Activated T-helper 17 cell treated with anti-CD3 and anti-CD28 coated beads, Interleukin-2, amount 50 U/mL, for 72 hours (primary cell): ENCODE measurements at regions not wholly inside any gene's neighbourhood (a gene's known extent, or its start where the extent isn't known, plus 50 kb on each side); places are given as distances from the start of the nearest gene placed in this dataset.

Experiments
- ATAC-seq: fragments of 150-1000 bp; cut with Tn5 transposase; replicated peaks from 2 replicates; pipeline ENCODE4 v1.10.0; 2021; ENCODE audit warnings: mild to moderate bottlenecking, moderate library complexity
- H3K27ac Mint-ChIP-seq: one replicate; pipeline ENCODE4 v1.8.0; 2022; ENCODE audit warnings: mixed read lengths
- H3K27me3 Mint-ChIP-seq: one replicate; pipeline ENCODE4 v1.8.0; 2022; ENCODE audit warnings: mixed read lengths
- H3K36me3 Mint-ChIP-seq: one replicate; pipeline ENCODE4 v1.8.0; 2022; ENCODE audit warnings: low read depth, mild to moderate bottlenecking, mixed read lengths
- H3K4me1 Mint-ChIP-seq: one replicate; pipeline ENCODE4 v1.8.0; 2022; ENCODE audit warnings: mixed read lengths
- H3K4me3 Mint-ChIP-seq: one replicate; pipeline ENCODE4 v1.8.0; 2022; ENCODE audit warnings: mild to moderate bottlenecking, mixed read lengths
- H3K9me3 Mint-ChIP-seq: one replicate; pipeline ENCODE4 v1.8.0; 2022; ENCODE audit warnings: mixed read lengths

- Mint-ChIP-seq H3K4me1 (no peaks in the 10 kb centered on the region), H3K27ac (no peak overlapping the region), H3K4me3 (no peak overlapping the region), H3K9me3 (peaks cover 7% of the 10 kb centered on the region), H3K36me3 (no peaks in the 10 kb centered on the region), H3K27me3 (no peaks in the 10 kb centered on the region)
- ATAC-seq: no peak
These were observed 102.1 kb downstream of the S1PR1 start for GRCh38 chr1:101338714-101339430.

DNA sequence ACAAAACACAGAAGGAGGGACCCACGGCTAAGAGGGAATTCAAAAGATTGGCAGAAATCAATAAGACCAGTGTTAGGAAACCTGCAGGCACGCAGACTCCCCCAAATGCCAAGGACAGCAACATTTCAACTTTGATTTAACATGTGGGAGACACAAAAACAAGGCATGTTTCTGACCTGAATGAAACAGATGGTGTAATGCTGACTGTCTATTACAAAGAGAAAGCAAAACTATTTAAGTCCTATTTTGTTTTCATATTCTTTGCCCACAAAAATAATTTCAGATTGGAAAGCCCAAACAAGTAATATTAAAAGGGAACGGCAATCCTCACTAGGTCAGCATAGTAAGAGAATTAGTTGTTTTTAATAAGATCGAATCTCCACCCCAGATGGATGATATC is 107.9 kb downstream of the S1PR1 start:
- H3K4me3 Mint-ChIP-seq: peak overlapping the region; percentile 1

GRCh38 chr1:101346419-101346818 is 109.6 kb downstream of the S1PR1 start:
- Mint-ChIP-seq H3K4me1 (peaks cover 22% of the 10 kb centered on the region), H3K4me3 (peak overlapping the region; percentile 77), H3K36me3 (no peaks in the 10 kb centered on the region), H3K9me3 (peaks cover 7% of the 10 kb centered on the region), H3K27ac (peak overlapping the region; percentile 65), H3K27me3 (no peaks in the 10 kb centered on the region)
- no peak for ATAC-seq

More for the DNA sequence above, 107.9 kb downstream of the S1PR1 start:
- Mint-ChIP-seq H3K27me3 (no peaks in the 10 kb centered on the region), H3K27ac (no peak overlapping the region), H3K9me3 (peaks cover 7% of the 10 kb centered on the region), H3K36me3 (no peaks in the 10 kb centered on the region), H3K4me1 (peaks cover 22% of the 10 kb centered on the region)
- ATAC-seq: no peak

DNA sequence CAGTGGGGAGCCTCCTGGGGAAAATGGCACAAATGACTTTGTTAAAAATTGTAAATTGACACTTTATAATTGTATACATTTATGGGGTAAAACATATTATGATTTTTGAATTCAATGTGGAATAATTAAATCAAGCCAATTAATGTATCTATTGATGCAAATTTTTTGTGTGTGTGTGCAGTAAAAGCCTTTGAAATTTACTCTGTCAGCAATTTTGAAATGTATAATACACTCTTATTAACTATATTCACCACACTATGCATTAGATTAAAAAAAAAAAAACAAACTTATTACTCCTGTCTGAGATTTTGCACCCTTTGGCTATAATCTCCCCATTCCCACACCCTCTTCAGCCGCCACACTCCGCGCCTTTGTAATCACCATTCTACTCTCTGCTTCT is 119.2 kb downstream of the S1PR1 start:
- no peaks in the 10 kb centered on the region for H3K27me3 Mint-ChIP-seq
- H3K9me3 Mint-ChIP-seq: no peaks in the 10 kb centered on the region
- H3K27ac Mint-ChIP-seq: no peak overlapping the region
- ATAC-seq: no peak
- no peak overlapping the region for H3K4me3 Mint-ChIP-seq
- peaks cover 12% of the 10 kb centered on the region for H3K4me1 Mint-ChIP-seq
- no peaks in the 10 kb centered on the region for H3K36me3 Mint-ChIP-seq

DNA sequence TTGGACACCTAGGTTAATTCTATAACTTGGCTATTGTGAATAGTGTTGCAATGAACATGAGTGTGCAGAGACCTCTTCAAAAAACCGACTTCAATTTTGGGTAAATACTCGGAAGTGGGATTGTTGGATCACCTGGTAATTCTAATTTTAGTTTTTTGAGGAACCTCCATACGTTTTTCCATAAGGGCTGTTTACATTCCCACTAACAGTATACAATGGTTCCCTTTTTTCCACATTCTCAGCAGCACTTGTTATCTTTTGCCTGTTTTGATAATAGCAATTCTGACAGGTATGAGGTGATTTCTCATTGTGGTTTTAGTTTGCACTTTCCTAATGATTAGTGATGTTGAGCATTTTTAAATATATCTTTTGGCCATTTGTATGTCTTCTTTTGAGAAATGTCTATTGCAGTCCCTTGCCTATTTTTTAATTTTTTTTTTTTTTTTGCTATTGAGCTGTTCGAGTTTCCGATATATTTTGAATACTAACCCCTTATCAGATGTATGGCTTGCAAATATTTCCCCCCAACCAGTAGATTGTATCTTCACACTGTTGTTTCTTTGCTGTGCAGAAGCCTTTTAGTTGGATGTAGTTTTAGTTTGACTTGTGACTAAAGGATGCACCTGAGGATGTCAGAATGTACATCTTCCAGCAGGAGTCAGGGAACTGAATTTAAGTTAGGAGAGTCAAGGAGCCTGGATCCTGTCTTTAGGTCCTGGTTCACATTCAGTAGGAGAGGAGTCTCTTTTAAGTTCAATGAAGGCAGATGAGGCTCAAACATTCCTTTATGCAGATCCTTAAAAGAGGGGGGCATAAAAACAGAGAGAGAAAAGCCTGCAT is 120.0 kb downstream of the S1PR1 start:
- Mint-ChIP-seq H3K27me3 (no peaks in the 10 kb centered on the region), H3K4me1 (peaks cover 12% of the 10 kb centered on the region), H3K27ac (no peak overlapping the region), H3K9me3 (no peaks in the 10 kb centered on the region), H3K4me3 (no peak overlapping the region), H3K36me3 (no peaks in the 10 kb centered on the region)
- ATAC-seq: no peak

GRCh38 chr1:101357444-101357986 is 120.7 kb downstream of the S1PR1 start:
- Mint-ChIP-seq H3K4me1 (peaks cover 12% of the 10 kb centered on the region), H3K27me3 (no peaks in the 10 kb centered on the region)

DNA sequence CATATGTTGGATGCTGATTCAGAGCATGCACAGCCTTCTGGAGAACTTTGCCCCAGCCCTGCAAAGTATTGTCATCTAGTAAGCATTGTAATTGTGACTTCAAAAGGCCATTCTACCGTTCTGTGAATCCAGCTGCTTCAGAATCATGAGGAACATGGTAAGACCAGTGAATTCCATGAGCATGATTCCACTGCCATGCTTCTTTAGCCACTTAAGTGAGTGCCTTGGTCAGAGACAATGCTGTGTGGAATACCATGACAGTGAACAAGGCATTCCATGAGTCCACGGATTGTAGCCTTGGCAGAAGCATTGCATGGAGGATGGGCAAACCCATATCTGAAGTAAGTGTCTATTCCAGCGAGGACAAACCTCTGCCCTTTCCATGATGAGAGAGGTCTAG is 123.7 kb downstream of the S1PR1 start:
- Mint-ChIP-seq H3K27me3 (no peaks in the 10 kb centered on the region), H3K4me1 (peaks cover 8% of the 10 kb centered on the region), H3K9me3 (no peaks in the 10 kb centered on the region), H3K36me3 (no peaks in the 10 kb centered on the region), H3K27ac (no peak overlapping the region), H3K4me3 (no peak overlapping the region)
- ATAC-seq: no peak

More at GRCh38 chr1:101357444-101357986, 120.7 kb downstream of the S1PR1 start:
- Mint-ChIP-seq H3K36me3 (no peaks in the 10 kb centered on the region), H3K9me3 (no peaks in the 10 kb centered on the region), H3K4me3 (no peak overlapping the region), H3K27ac (no peak overlapping the region)
- ATAC-seq: peak; percentile 98

GRCh38 chr1:101363891-101364318 is 127.1 kb downstream of the S1PR1 start:
- Mint-ChIP-seq H3K4me1 (no peaks in the 10 kb centered on the region), H3K27me3 (no peaks in the 10 kb centered on the region), H3K27ac (no peak overlapping the region), H3K9me3 (no peaks in the 10 kb centered on the region), H3K4me3 (no peak overlapping the region), H3K36me3 (no peaks in the 10 kb centered on the region)
- no peak for ATAC-seq

- H3K27me3 Mint-ChIP-seq: no peaks in the 10 kb centered on the region
- no peak overlapping the region for H3K27ac Mint-ChIP-seq
- no peaks in the 10 kb centered on the region for H3K36me3 Mint-ChIP-seq
- H3K4me1 Mint-ChIP-seq: no peaks in the 10 kb centered on the region
- no peaks in the 10 kb centered on the region for H3K9me3 Mint-ChIP-seq
- H3K4me3 Mint-ChIP-seq: no peak overlapping the region
- ATAC-seq: no peak
These were observed 127.7 kb downstream of the S1PR1 start for GRCh38 chr1:101364370-101365120.

DNA sequence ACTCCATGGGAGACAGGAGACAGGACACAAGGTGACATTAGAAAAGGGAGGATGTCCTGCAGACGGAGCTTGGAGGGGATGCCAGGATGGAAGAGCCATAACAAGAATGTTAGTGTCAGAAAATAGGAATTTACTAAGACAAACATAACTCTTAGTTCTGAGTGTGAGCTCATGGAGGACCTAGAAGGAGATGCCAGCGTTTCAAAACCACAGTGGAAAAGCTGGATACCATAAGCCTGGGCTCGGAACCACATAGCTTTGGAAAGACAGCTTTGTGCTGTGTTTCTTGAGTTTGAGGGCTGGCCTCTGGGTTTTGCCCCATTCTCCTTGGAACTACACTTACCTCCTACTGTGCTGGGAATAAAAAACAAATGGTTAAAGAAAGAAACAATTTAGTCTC is 128.4 kb downstream of the S1PR1 start:
- no peak for ATAC-seq
- no peaks in the 10 kb centered on the region for H3K27me3 Mint-ChIP-seq

GRCh38 chr1:101365878-101366277 is 129.1 kb downstream of the S1PR1 start:
- Mint-ChIP-seq H3K36me3 (no peaks in the 10 kb centered on the region), H3K4me3 (no peak overlapping the region), H3K27me3 (no peaks in the 10 kb centered on the region), H3K9me3 (no peaks in the 10 kb centered on the region), H3K27ac (no peak overlapping the region), H3K4me1 (peaks cover 2% of the 10 kb centered on the region)
- ATAC-seq: no peak

More for the DNA sequence above, 128.4 kb downstream of the S1PR1 start:
- Mint-ChIP-seq H3K27ac (no peak overlapping the region), H3K36me3 (no peaks in the 10 kb centered on the region), H3K9me3 (no peaks in the 10 kb centered on the region), H3K4me1 (no peaks in the 10 kb centered on the region), H3K4me3 (no peak overlapping the region)

DNA sequence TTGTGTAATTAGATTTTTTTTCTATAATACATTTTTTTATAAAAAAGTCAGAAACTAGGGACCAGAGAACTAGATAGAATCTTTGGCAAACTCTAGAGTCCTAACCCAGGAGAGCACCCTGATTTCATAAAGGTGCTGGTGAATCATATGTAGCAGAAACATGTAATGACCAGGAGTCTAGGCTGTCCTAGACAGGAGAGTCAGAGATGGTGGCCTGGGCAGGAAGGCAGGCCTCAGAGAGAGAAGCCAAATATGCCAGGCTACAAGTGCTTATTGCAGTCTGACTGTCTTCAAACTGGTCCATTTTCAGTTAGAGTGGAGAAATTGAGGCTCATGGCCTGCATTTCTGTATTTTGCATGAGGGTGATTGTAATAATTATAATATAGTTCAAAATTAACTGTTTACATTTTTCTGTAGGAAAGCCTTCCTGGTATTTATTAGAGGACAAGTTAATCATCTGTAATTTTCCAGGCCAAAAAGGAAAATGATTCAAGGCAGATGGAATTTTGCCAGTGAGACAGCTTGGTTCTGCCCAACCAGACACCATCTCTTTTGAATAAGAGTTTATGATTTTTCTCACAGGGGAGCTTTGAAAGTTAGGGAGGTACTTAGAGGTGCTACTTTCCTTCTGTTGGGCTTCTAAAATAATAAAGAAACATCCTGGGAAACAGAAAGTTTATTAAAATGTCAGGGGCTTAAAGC is 129.8 kb downstream of the S1PR1 start:
- Mint-ChIP-seq H3K4me1 (peaks cover 10% of the 10 kb centered on the region), H3K9me3 (no peaks in the 10 kb centered on the region)
- ATAC-seq: no peak

GRCh38 chr1:101367630-101368029 is 130.8 kb downstream of the S1PR1 start:
- peaks cover 4% of the 10 kb centered on the region for H3K9me3 Mint-ChIP-seq
- ATAC-seq: no peak
- H3K36me3 Mint-ChIP-seq: no peaks in the 10 kb centered on the region
- no peaks in the 10 kb centered on the region for H3K27me3 Mint-ChIP-seq
- no peak overlapping the region for H3K27ac Mint-ChIP-seq
- H3K4me3 Mint-ChIP-seq: no peak overlapping the region
- H3K4me1 Mint-ChIP-seq: peaks cover 11% of the 10 kb centered on the region

More for the DNA sequence above, 129.8 kb downstream of the S1PR1 start:
- H3K4me3 Mint-ChIP-seq: no peak overlapping the region
- H3K27me3 Mint-ChIP-seq: no peaks in the 10 kb centered on the region
- no peaks in the 10 kb centered on the region for H3K36me3 Mint-ChIP-seq
- no peak overlapping the region for H3K27ac Mint-ChIP-seq

GRCh38 chr1:101370488-101370887 is 133.7 kb downstream of the S1PR1 start:
- no peak for ATAC-seq
- peaks cover 11% of the 10 kb centered on the region for H3K4me1 Mint-ChIP-seq

More at GRCh38 chr1:101370488-101370887, 133.7 kb downstream of the S1PR1 start:
- Mint-ChIP-seq H3K36me3 (no peaks in the 10 kb centered on the region), H3K4me3 (no peak overlapping the region), H3K9me3 (peaks cover 5% of the 10 kb centered on the region), H3K27ac (no peak overlapping the region), H3K27me3 (no peaks in the 10 kb centered on the region)
